PC-9 (cell line): ENCODE measurements at regions not wholly inside any gene's neighbourhood (a gene's known extent, or its start where the extent isn't known, plus 50 kb on each side); places are given as distances from the start of the nearest gene placed in this dataset.

Experiments
- BruUV-seq: library from RNA; stranded (reverse); fragments of 400-500 nt; replicated peaks from 2 replicates; lab custom pipeline; 2021; lab: Mats Ljungman, UMichigan
- CTCF ChIA-PET: fragments of 300-600 bp; sonication (Branson Sonifier 250); formaldehyde crosslinking; loops from one replicate; lab custom pipeline; 2022; ENCODE audit warnings: antibody characterized with exemption; lab: Charles Lee
- POLR2A ChIA-PET: fragments of 300-600 bp; sonication (Branson Sonifier 250); formaldehyde crosslinking; loops from one replicate; lab custom pipeline; 2022; ENCODE audit warnings: antibody characterized with exemption; ENCODE audit not compliant: unreplicated experiment; lab: Charles Lee
- DNase-seq, 2 experiments: peaks; one replicate each; pipeline versions ENCODE4 v3.0.0 to v3.0.0-alpha.2; 2015 to 2022; ENCODE audit warnings: mixed read lengths in 1 of 2
- H2AFZ ChIP-seq: fragments of 200-600 bp; sonication (generic); 2 replicates; pipeline ENCODE4 v1.8.1; 2017; ENCODE audit warnings: antibody characterized with exemption
- H3F3A ChIP-seq: fragments of 200-600 bp; sonication (generic); 2 replicates; pipeline ENCODE4 v1.8.1; 2017; ENCODE audit warnings: antibody characterized with exemption, mild to moderate bottlenecking, low read depth; ENCODE audit not compliant: insufficient read depth
- H3K27ac ChIP-seq: fragments of 200-600 bp; sonication (generic); 2 replicates; pipeline ENCODE4 v1.6.1; 2016; ENCODE audit warnings: mixed run types
- H3K27me3 ChIP-seq: fragments of 200-600 bp; sonication (generic); 2 replicates; pipeline ENCODE4 v1.6.1; 2016; ENCODE audit warnings: low read depth, mixed run types; ENCODE audit not compliant: insufficient read depth
- H3K36me3 ChIP-seq: fragments of 200-600 bp; sonication (generic); 2 replicates; pipeline ENCODE4 v1.6.1; 2016; ENCODE audit warnings: low read depth, mixed run types
- H3K4me1 ChIP-seq: fragments of 200-600 bp; sonication (generic); replicated peaks from 2 replicates; pipeline ENCODE4 v1.6.1; 2016; ENCODE audit warnings: mixed run types; ENCODE audit not compliant: insufficient read depth
- H3K4me2 ChIP-seq: fragments of 200-600 bp; sonication (generic); 2 replicates; pipeline ENCODE4 v1.6.1; 2017; ENCODE audit warnings: mixed run types
- H3K4me3 ChIP-seq: fragments of 200-600 bp; sonication (generic); 2 replicates; pipeline ENCODE4 v1.6.1; 2016; ENCODE audit warnings: mixed run types
- H3K79me2 ChIP-seq: fragments of 200-600 bp; sonication (generic); 2 replicates; pipeline ENCODE4 v1.6.1; 2017; ENCODE audit warnings: low read depth, mixed run types
- H3K9me2 ChIP-seq: fragments of 200-600 bp; sonication (generic); 2 replicates; pipeline ENCODE4 v1.8.1; 2017; ENCODE audit warnings: mild to moderate bottlenecking; ENCODE audit not compliant: insufficient read depth
- H3K9me3 ChIP-seq: fragments of 200-600 bp; sonication (generic); 2 replicates; pipeline ENCODE4 v1.8.1; 2016; ENCODE audit warnings: low read depth; ENCODE audit not compliant: insufficient read depth
- H4K20me1 ChIP-seq: fragments of 200-600 bp; sonication (generic); 2 replicates; pipeline ENCODE4 v1.8.1; 2017; ENCODE audit not compliant: insufficient read depth
- EZH2 ChIP-seq: fragments of 200-600 bp; sonication (generic); IDR thresholded peaks from 2 replicates; pipeline ENCODE4 v1.8.0; 2017; ENCODE audit warnings: antibody characterized with exemption, low read depth
- intact Hi-C: fragments of 100-400 bp; cut with micrococcal nuclease; formaldehyde crosslinking; loops from one replicate; pipeline ENCODE4 v1.10.0; 2022; ENCODE audit not compliant: unreplicated experiment
- TF ChIP-seq, protein P1 (sequence below): fragments of 200-600 bp; sonication (generic); conservative IDR thresholded peaks from 2 replicates; pipeline ENCODE4 v1.6.1; 2017; ENCODE audit warnings: mixed run types, antibody characterized with exemption, mild to moderate bottlenecking, moderate library complexity

DNA sequence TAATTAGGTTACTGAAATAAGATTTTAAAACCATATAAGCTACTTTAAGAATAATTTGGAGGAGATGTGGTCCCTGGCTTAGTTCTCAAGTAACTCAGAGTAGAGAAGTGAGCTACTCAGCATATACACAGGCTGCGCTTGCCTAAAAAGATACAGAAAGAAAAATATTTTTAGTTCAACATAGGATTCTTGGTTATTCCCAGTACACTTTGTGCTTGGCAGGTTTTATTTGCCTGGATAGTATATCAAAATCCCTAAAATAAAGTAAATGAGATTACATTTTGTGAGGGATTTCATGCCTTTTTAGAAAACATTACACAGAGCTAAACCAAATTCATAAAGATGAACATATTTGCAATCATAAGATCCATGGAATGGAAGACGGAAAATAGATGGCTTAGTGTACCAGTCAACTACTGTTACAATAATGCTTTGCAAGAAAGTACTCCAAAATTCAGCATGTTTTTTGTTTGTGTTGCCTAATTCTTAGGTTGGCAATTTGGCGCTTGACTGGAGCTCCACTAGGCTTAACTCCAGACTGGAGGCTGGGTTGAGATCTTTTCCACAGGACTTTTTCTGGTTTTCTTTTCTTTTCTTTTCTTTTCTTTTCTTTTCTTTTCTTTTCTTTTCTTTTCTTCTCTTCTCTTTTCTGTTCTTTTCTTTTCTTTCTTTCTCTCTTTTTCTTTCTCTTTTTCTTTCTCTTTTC, 600.5 kb upstream of the SYT4 start:
- Histone ChIP-seq H3K27me3 (no peaks in the 10 kb centered on the region), H3K36me3 (no peaks in the 10 kb centered on the region), H3K4me1 (no peaks in the 10 kb centered on the region; the same call in 1 of the 2 replicates), H4K20me1 (no peaks in the 10 kb centered on the region), H3K79me2 (no peaks in the 10 kb centered on the region), H3K9me2 (no peaks in the 10 kb centered on the region), H3K9me3 (no peaks in the 10 kb centered on the region), H3K4me3 (no peak overlapping the region), H2AFZ (no peak overlapping the region), H3F3A (no peaks in the 10 kb centered on the region), H3K4me2 (no peak overlapping the region), H3K27ac (no peak overlapping the region)
- TF ChIP-seq, protein P1, sequence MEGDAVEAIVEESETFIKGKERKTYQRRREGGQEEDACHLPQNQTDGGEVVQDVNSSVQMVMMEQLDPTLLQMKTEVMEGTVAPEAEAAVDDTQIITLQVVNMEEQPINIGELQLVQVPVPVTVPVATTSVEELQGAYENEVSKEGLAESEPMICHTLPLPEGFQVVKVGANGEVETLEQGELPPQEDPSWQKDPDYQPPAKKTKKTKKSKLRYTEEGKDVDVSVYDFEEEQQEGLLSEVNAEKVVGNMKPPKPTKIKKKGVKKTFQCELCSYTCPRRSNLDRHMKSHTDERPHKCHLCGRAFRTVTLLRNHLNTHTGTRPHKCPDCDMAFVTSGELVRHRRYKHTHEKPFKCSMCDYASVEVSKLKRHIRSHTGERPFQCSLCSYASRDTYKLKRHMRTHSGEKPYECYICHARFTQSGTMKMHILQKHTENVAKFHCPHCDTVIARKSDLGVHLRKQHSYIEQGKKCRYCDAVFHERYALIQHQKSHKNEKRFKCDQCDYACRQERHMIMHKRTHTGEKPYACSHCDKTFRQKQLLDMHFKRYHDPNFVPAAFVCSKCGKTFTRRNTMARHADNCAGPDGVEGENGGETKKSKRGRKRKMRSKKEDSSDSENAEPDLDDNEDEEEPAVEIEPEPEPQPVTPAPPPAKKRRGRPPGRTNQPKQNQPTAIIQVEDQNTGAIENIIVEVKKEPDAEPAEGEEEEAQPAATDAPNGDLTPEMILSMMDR: no peak
- no peak for TF ChIP-seq EZH2
- POLR2A ChIA-PET: no interaction called here
- BruUV-seq: no TSS peak
- DNase-seq: no peak
- CTCF ChIA-PET: no interaction called here
- intact Hi-C loops: no loop called here

DNA sequence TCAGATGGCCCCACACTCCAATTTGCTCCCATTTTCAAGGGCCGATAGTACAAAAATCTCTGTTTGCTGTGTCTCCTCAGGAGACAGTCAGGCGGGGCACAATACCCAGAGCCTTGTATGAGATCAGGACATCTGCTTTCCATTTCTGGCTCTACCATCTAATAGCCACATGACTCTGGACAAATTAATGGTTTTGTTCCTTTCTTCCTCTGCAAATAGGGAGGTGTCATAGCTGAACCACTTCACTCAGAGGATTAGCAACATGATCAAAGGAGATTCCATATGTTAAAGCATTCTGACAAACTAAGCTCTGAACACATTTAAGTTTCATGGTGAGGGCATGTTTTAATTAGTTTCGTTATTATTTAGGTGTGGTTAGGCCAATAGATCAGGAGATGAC, 602.1 kb upstream of the SYT4 start:
- H3K27me3 ChIP-seq: no peaks in the 10 kb centered on the region

DNA sequence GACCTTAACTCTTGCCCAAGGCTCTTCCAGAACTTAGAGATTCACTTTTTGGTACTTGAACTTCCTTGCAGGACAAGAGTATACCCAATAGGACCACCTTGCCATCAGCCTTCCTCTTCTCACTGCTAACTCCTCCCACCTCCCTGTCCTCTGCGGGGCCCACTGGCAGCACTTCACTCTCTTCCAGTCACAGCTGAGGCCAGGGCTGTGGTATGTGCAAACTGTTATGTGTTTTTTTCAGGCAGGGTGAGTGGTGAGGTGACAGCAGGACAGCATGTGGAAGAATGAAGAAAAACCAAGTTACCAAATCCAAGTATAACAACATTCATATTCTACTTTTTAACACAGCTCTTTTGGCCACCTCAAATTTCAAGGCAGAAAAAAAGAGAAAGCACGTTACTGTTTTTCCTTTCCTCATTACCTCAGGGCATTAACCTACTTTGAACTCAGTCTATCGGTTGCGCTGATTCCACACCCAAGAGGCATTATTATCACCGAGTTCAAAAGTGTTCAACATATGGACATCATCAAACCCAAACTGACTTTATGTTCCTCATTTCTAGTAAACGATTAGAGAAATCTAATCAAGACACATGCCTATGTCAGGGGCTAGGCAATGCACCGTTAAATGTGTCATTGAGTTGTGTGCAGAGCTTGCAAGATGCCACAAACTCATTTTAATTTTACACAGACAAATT, 605.2 kb upstream of the SYT4 start:
- H3K27ac ChIP-seq: no peak overlapping the region
- H3K36me3 ChIP-seq: no peaks in the 10 kb centered on the region
- no peaks in the 10 kb centered on the region for H3F3A ChIP-seq
- TF ChIP-seq EZH2: no peak
- TF ChIP-seq, protein P1: no peak
- no peak for DNase-seq
- no peak overlapping the region for H3K4me3 ChIP-seq
- H3K9me3 ChIP-seq: no peaks in the 10 kb centered on the region
- no peaks in the 10 kb centered on the region for H3K79me2 ChIP-seq
- no TSS peak for BruUV-seq
- no peak overlapping the region for H3K4me2 ChIP-seq
- POLR2A ChIA-PET: interaction anchor here (0.7 kb wide), 1 partner anchor 153 kb away, joined by 16 read pairs; no protein-coding TSS in a partner anchor
- CTCF ChIA-PET: no interaction called here
- H3K9me2 ChIP-seq: no peaks in the 10 kb centered on the region
- intact Hi-C loops: no loop called here
- no peaks in the 10 kb centered on the region for H3K27me3 ChIP-seq
- no peak overlapping the region for H2AFZ ChIP-seq
- no peaks in the 10 kb centered on the region for H3K4me1 ChIP-seq
- H4K20me1 ChIP-seq: no peaks in the 10 kb centered on the region

More for the DNA sequence above, 602.1 kb upstream of the SYT4 start:
- Histone ChIP-seq H2AFZ (no peak overlapping the region), H3K9me2 (no peaks in the 10 kb centered on the region), H3K27ac (no peak overlapping the region), H3K36me3 (no peaks in the 10 kb centered on the region), H3K4me2 (no peak overlapping the region), H4K20me1 (no peaks in the 10 kb centered on the region), H3K4me3 (no peak overlapping the region), H3K4me1 (no peaks in the 10 kb centered on the region; the same call in 1 of the 2 replicates), H3F3A (no peaks in the 10 kb centered on the region), H3K9me3 (no peaks in the 10 kb centered on the region), H3K79me2 (no peaks in the 10 kb centered on the region)
- ChIA-PET CTCF (no interaction called here), POLR2A (no interaction called here)
- no TSS peak for BruUV-seq
- TF ChIP-seq, protein P1: no peak
- TF ChIP-seq EZH2: no peak
- intact Hi-C loops: no loop called here
- no peak for DNase-seq
